CD4-positive, alpha-beta T cell (primary cell): ENCODE measurements at regions not wholly inside any gene's neighbourhood (a gene's known extent, or its start where the extent isn't known, plus 50 kb on each side); places are given as distances from the start of the nearest gene placed in this dataset.

Source experiments
- ATAC-seq: fragments of 200-7000 bp; cut with Tn5 transposase; one replicate; pipeline ENCODE4 v1.10.0; 2022; ENCODE audit warnings: mild to moderate bottlenecking; ENCODE audit not compliant: poor library complexity
- CTCF ChIA-PET: fragments of 350-600 bp; sonication (Branson Sonifier 250); formaldehyde crosslinking; loops from one replicate; lab custom pipeline; 2021; ENCODE audit warnings: antibody characterized with exemption, inconsistent platforms; lab: Charles Lee
- POLR2A ChIA-PET: fragments of 350-600 bp; sonication (Branson Sonifier 250); formaldehyde crosslinking; loops from one replicate; lab custom pipeline; 2021; ENCODE audit warnings: antibody characterized with exemption, inconsistent platforms; lab: Charles Lee
- DNase-seq, 14 experiments: peaks; one replicate each; pipeline ENCODE4 v3.0.0-alpha.2; 2013 to 2020; ENCODE audit warnings: mixed read lengths in 2 of 14
- H3K27ac ChIP-seq, 2 donors: one replicate each; pipeline versions ENCODE4 v1.5.1 to v1.7.0; 2013; ENCODE audit warnings: low read length in 2 of 2, low read depth in 1 of 2, mild to moderate bottlenecking in 1 of 2
- H3K27me3 ChIP-seq, 2 experiments: 1 replicate in 1 of 2; 2 replicates in 1 of 2; pipeline versions ENCODE4 v1.6.1 to v1.7.0; 2013; ENCODE audit warnings: low read length in 2 of 2, control low read depth in 1 of 2, mild to moderate bottlenecking in 1 of 2, moderate library complexity in 1 of 2; ENCODE audit not compliant: insufficient read depth in 2 of 2, control insufficient read depth in 1 of 2
- H3K36me3 ChIP-seq: one replicate; pipeline ENCODE4 v1.6.1; 2013; ENCODE audit warnings: low read length, control low read depth; ENCODE audit not compliant: insufficient read depth
- H3K4me1 ChIP-seq: one replicate; pipeline ENCODE4 v1.6.1; 2013; ENCODE audit warnings: low read length, control low read depth; ENCODE audit not compliant: insufficient read depth
- H3K4me3 ChIP-seq: one replicate; pipeline ENCODE4 v1.5.1; 2013; ENCODE audit warnings: mild to moderate bottlenecking, low read length, moderate library complexity
- H3K9me3 ChIP-seq, 2 experiments: 1 replicate in 1 of 2; 2 replicates in 1 of 2; pipeline versions ENCODE4 v1.6.1 to v1.7.0; 2013; ENCODE audit warnings: low read length in 2 of 2, mild to moderate bottlenecking in 2 of 2, control low read depth in 1 of 2, moderate library complexity in 1 of 2; ENCODE audit not compliant: control insufficient read depth in 1 of 2, insufficient read depth in 1 of 2
- H3K27ac Mint-ChIP-seq: one replicate; pipeline ENCODE4 v1.8.0; 2020; ENCODE audit warnings: mixed read lengths
- H3K27me3 Mint-ChIP-seq: one replicate; pipeline ENCODE4 v1.8.0; 2021; ENCODE audit warnings: mixed read lengths
- H3K36me3 Mint-ChIP-seq: one replicate; pipeline ENCODE4 v1.8.0; 2021; ENCODE audit warnings: low read depth, mixed read lengths
- H3K4me1 Mint-ChIP-seq: one replicate; pipeline ENCODE4 v1.8.0; 2021; ENCODE audit warnings: low read depth, mixed read lengths
- H3K4me3 Mint-ChIP-seq: one replicate; pipeline ENCODE4 v1.8.0; 2020; ENCODE audit warnings: mild to moderate bottlenecking, mixed read lengths
- H3K9me3 Mint-ChIP-seq: one replicate; pipeline ENCODE4 v1.8.0; 2020; ENCODE audit warnings: mixed read lengths
- intact Hi-C, 2 experiments: fragments of 100-400 bp; cut with DNase I in 1 of 2; cut with micrococcal nuclease in 1 of 2; formaldehyde crosslinking; loops; one replicate each; pipeline versions ENCODE4 v1.15.1 to v1.9.0; 2023 to 2025; cut with DNase I, micrococcal nuclease
- TF ChIP-seq, protein P1 (sequence below): fragments of 200-600 bp; IDR thresholded peaks from one replicate; pipeline ENCODE4 v1.8.0; 2022; ENCODE audit warnings: antibody characterized with exemption, mild to moderate bottlenecking

DNA sequence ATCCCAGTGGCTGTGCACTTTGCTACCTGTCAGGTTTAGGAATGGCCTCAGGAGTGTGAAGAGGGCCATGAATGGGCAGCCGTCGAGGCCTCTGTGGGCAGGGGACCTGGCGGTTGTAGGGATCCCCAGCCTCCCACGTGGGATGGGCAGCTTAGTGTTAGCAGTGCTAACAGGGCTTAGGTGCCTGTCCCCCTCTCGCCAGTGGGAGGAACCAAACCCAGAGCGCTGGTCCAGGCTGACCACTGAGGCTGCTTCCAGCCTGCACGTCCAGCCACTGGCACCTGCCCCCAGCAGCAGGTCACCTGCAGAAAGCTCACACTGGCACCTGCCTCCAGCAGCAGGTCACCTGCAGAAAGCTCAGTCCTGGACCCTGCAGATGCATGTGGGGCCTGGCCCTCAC is 162.2 kb upstream of the CIBAR2 start:
- Histone ChIP-seq H3K27me3 (peaks cover 0 to 4% of the 10 kb centered on the region in 2 experiments), H3K36me3 (no peaks in the 10 kb centered on the region), H3K27ac (no peak overlapping the region), H3K4me3 (no peak overlapping the region), H3K4me1 (no peaks in the 10 kb centered on the region), H3K9me3 (no peaks in the 10 kb centered on the region)
- TF ChIP-seq, protein P1, sequence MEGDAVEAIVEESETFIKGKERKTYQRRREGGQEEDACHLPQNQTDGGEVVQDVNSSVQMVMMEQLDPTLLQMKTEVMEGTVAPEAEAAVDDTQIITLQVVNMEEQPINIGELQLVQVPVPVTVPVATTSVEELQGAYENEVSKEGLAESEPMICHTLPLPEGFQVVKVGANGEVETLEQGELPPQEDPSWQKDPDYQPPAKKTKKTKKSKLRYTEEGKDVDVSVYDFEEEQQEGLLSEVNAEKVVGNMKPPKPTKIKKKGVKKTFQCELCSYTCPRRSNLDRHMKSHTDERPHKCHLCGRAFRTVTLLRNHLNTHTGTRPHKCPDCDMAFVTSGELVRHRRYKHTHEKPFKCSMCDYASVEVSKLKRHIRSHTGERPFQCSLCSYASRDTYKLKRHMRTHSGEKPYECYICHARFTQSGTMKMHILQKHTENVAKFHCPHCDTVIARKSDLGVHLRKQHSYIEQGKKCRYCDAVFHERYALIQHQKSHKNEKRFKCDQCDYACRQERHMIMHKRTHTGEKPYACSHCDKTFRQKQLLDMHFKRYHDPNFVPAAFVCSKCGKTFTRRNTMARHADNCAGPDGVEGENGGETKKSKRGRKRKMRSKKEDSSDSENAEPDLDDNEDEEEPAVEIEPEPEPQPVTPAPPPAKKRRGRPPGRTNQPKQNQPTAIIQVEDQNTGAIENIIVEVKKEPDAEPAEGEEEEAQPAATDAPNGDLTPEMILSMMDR, result no peak
- Mint-ChIP-seq H3K36me3 (no peaks in the 10 kb centered on the region), H3K4me1 (no peaks in the 10 kb centered on the region), H3K27ac (no peak overlapping the region), H3K9me3 (no peaks in the 10 kb centered on the region), H3K4me3 (no peak overlapping the region), H3K27me3 (no peaks in the 10 kb centered on the region)
- intact Hi-C loops, result loop anchor here in 1 of 2 experiments (10.0 kb wide), 1 partner anchor 340 kb away; the partner anchor contains the start of gene GSE1
- no peak for DNase-seq
- ChIA-PET POLR2A (no interaction called here), CTCF (no interaction called here)
- no peak for ATAC-seq

DNA sequence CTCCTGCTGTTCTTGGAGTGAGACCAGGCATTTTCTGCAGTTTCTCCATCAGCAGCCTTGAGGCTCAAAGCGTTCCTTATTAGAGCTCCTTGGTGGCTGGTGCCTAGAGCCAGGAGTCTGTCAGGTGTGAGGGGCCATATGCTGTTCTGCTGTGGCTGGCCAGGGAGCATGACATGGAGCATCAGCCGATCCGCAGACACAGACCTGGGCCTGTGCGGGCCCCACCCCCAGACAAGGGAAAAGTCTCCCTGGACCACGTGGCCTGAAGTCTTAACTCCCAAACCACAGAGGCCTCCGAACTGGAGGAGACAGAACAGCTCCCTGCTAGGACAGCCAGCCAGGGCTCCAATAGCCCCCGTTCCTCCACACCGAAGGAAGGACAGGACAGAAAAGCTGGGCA is 162.7 kb upstream of the CIBAR2 start:
- Histone ChIP-seq H3K36me3 (no peaks in the 10 kb centered on the region), H3K27ac (no peak overlapping the region), H3K4me1 (no peaks in the 10 kb centered on the region), H3K9me3 (no peaks in the 10 kb centered on the region), H3K27me3 (peaks cover 0 to 4% of the 10 kb centered on the region in 2 experiments), H3K4me3 (no peak overlapping the region)
- Mint-ChIP-seq H3K27me3 (no peaks in the 10 kb centered on the region), H3K4me3 (no peak overlapping the region), H3K27ac (no peak overlapping the region), H3K4me1 (no peaks in the 10 kb centered on the region), H3K36me3 (no peaks in the 10 kb centered on the region), H3K9me3 (no peaks in the 10 kb centered on the region)
- ChIA-PET POLR2A (no interaction called here), CTCF (no interaction called here)
- ATAC-seq (no peak), DNase-seq (no peak)
- intact Hi-C loops, result loop anchor here in 1 of 2 experiments (10.0 kb wide), 1 partner anchor 340 kb away; the partner anchor contains the start of gene GSE1
- TF ChIP-seq, protein P1, result no peak

DNA sequence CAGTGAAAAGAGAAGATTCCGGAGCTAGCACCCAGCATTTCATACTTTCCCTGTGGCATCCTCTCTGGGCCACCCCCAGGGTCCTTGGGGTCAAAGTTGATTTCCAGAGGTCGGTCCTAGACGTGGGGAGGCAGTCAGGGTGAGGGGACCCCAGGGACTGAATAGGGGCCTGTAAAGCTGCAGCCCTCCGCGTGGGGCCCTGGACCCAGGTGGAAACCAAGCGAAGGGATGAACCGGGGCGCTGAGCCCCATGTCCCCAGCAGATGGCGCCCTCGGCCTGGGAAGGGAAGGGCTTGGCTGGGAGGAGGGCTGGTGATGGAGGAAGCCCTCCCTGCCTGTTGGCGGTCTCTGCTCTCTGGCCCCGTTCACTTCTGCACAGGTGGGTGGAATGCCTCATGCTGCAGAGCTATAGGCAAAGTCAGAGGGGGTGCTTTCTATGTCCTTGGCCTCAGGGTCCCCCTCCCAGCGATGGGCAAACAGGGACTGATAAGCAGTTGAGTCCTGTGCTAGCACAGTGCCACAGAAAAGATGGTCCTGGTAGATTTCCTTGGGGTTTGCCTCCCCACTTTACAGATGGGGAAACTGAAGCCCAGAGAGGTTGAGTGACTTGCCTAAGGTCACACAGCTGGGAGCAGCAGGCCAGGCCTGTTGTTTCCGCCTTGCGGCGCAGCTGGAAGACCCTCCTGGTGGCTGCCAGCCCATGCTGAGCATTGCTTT is 163.4 kb upstream of the CIBAR2 start:
- TF ChIP-seq, protein P1, result peak; percentile 59
- Histone ChIP-seq H3K9me3 (no peaks in the 10 kb centered on the region), H3K4me3 (no peak overlapping the region), H3K4me1 (no peaks in the 10 kb centered on the region), H3K27ac (no peak overlapping the region), H3K36me3 (no peaks in the 10 kb centered on the region), H3K27me3 (peaks cover 0 to 4% of the 10 kb centered on the region in 2 experiments)
- peak; percentile 39 to 72 (median 58) for DNase-seq
- H3K27ac Mint-ChIP-seq, result no peak overlapping the region
- H3K4me1 Mint-ChIP-seq, result no peaks in the 10 kb centered on the region
- no peaks in the 10 kb centered on the region for H3K27me3 Mint-ChIP-seq
- H3K36me3 Mint-ChIP-seq, result no peaks in the 10 kb centered on the region
- ChIA-PET CTCF (no interaction called here), POLR2A (no interaction called here)
- no peak overlapping the region for H3K4me3 Mint-ChIP-seq
- no peaks in the 10 kb centered on the region for H3K9me3 Mint-ChIP-seq
- intact Hi-C loops, result loop anchor here in 1 of 2 experiments (10.0 kb wide), 1 partner anchor 339 kb away; the partner anchor contains the start of gene GSE1
- ATAC-seq, result peak; percentile 77
